ENCODE measurements at regions not wholly inside any gene's neighbourhood (a gene's known extent, or its start where the extent isn't known, plus 50 kb on each side); places are given as distances from the start of the nearest gene placed in this dataset.

- H3K27me3 ChIP-seq (replicated peaks in 1 of 7): no peaks in the 10 kb centered on the region
- no peaks in the 10 kb centered on the region for H3K36me3 ChIP-seq
- TF ChIP-seq POLR2A (IDR thresholded peaks at IDR 0.05): no peak
- no peak for TF ChIP-seq CTCF (IDR thresholded peaks at IDR 0.05 in 8 of 11, conservative IDR thresholded peaks at IDR 0.05 in 3 of 11)
- TF ChIP-seq POLR2AphosphoS5 (IDR thresholded peaks at IDR 0.05): no peak
- H3K4me1 ChIP-seq: peaks cover 0 to 10% (median 0%) of the 10 kb centered on the region in 6 donors
- DNase-seq: no peak
- WGBS, 5 donors: 33 to 65% (median 61%) methylated on average over 1 of the region's 1 CpG
- H3K27ac ChIP-seq: peak overlapping the region in 4 of 8 donors; percentile 3 to 34 (median 24)
- H3K4me3 ChIP-seq: no peak overlapping the region
- intact Hi-C loops (cut with DNase I; ENCODE audit: low total_unique reads): no loop called here
- H3K9me3 ChIP-seq: no peaks in the 10 kb centered on the region
These were observed 89.5 kb upstream of the RBMS1 start for GRCh38 chr2:160583146-160583535.

- DNase-seq: no peak
- Histone ChIP-seq H3K9me3 (no peaks in the 10 kb centered on the region), H3K4me3 (no peak overlapping the region), H3K27me3 (replicated peaks in 1 of 7) (no peaks in the 10 kb centered on the region), H3K4me1 (peaks cover 0 to 10% (median 0%) of the 10 kb centered on the region in 6 donors), H3K36me3 (no peaks in the 10 kb centered on the region), H3K27ac (peak overlapping the region in 5 of 8 donors; percentile 3 to 34 (median 18))
- 90 to 96% (median 92%) methylated on average over 8 of the region's 8 CpGs for WGBS, 5 donors
- no peak for TF ChIP-seq POLR2A (IDR thresholded peaks at IDR 0.05)
- no peak for TF ChIP-seq POLR2AphosphoS5 (IDR thresholded peaks at IDR 0.05)
- no peak for TF ChIP-seq CTCF (IDR thresholded peaks at IDR 0.05 in 8 of 11, conservative IDR thresholded peaks at IDR 0.05 in 3 of 11)
- intact Hi-C loops (cut with DNase I; ENCODE audit: low total_unique reads): no loop called here
These were observed 90.4 kb upstream of the RBMS1 start for GRCh38 chr2:160583813-160584537.

- no peak overlapping the region for H3K4me3 ChIP-seq
- TF ChIP-seq POLR2AphosphoS5 (IDR thresholded peaks at IDR 0.05): peak in 1 of 3 donors; percentile 26
- no peak for TF ChIP-seq POLR2A (IDR thresholded peaks at IDR 0.05)
- intact Hi-C loops (cut with DNase I; ENCODE audit: low total_unique reads): no loop called here
- H3K27me3 ChIP-seq (replicated peaks in 1 of 7): no peaks in the 10 kb centered on the region
- peaks cover 0 to 10% (median 0%) of the 10 kb centered on the region in 6 donors for H3K4me1 ChIP-seq
- no peaks in the 10 kb centered on the region for H3K36me3 ChIP-seq
- H3K27ac ChIP-seq: peak overlapping the region in 4 of 8 donors; percentile 7 to 39 (median 24)
- no peak for DNase-seq
- H3K9me3 ChIP-seq: no peaks in the 10 kb centered on the region
These were observed 91.4 kb upstream of the RBMS1 start for GRCh38 chr2:160584972-160585494.

- DNase-seq: no peak
- TF ChIP-seq POLR2AphosphoS5 (IDR thresholded peaks at IDR 0.05) (no peak), CTCF (IDR thresholded peaks at IDR 0.05 in 8 of 11, conservative IDR thresholded peaks at IDR 0.05 in 3 of 11) (no peak), POLR2A (IDR thresholded peaks at IDR 0.05) (no peak)
- Histone ChIP-seq H3K4me3 (no peak overlapping the region), H3K27ac (peak overlapping the region in 2 of 8 donors; percentile 30 to 43), H3K9me3 (no peaks in the 10 kb centered on the region), H3K36me3 (no peaks in the 10 kb centered on the region), H3K4me1 (no peaks in the 10 kb centered on the region), H3K27me3 (replicated peaks in 1 of 7) (no peaks in the 10 kb centered on the region)
- 44 to 80% (median 63%) methylated on average over 1 of the region's 1 CpG for WGBS, 5 donors
- intact Hi-C loops (cut with DNase I; ENCODE audit: low total_unique reads): no loop called here
These were observed 97.1 kb upstream of the RBMS1 start for GRCh38 chr2:160590664-160591063.
